Kidney (tissue), 13 donors: ENCODE measurements at regions not wholly inside any gene's neighbourhood (a gene's known extent, or its start where the extent isn't known, plus 50 kb on each side); places are given as distances from the start of the nearest gene placed in this dataset.

Experiments used
- DNase-seq, 5 donors: peaks; one replicate each; pipeline ENCODE4 v3.0.0-alpha.2; 2013 to 2020
- FAIRE-seq: peaks from 2 replicates; lab custom pipeline; 2012; peaks lifted over from hg19 to GRCh38; lab: Jason Lieb, UNC
- H3K27ac ChIP-seq, 2 donors: one replicate each; pipeline ENCODE4 v1.7.0; 2013; ENCODE audit warnings: low read depth in 2 of 2, low read length in 2 of 2, inconsistent platforms in 1 of 2
- H3K27me3 ChIP-seq: one replicate; pipeline ENCODE4 v1.7.1; 2013; ENCODE audit warnings: low read length, inconsistent platforms; ENCODE audit not compliant: control insufficient read depth, insufficient read depth
- H3K36me3 ChIP-seq, 3 donors: one replicate each; pipeline versions ENCODE4 v1.7.0 to v1.7.1; 2013; ENCODE audit warnings: low read length in 3 of 3, control low read depth in 1 of 3, inconsistent platforms in 1 of 3; ENCODE audit not compliant: insufficient read depth in 3 of 3, control insufficient read depth in 2 of 3
- H3K4me1 ChIP-seq, 3 donors: one replicate each; pipeline versions ENCODE4 v1.7.0 to v1.7.1; 2013; ENCODE audit warnings: low read length in 3 of 3, inconsistent platforms in 1 of 3, low read depth in 1 of 3; ENCODE audit not compliant: control insufficient read depth in 2 of 3, insufficient read depth in 2 of 3
- H3K4me3 ChIP-seq, 3 donors: one replicate each; pipeline versions ENCODE4 v1.7.0 to v1.8.1; 2013; ENCODE audit warnings: low read length in 3 of 3, control low read depth in 1 of 3, inconsistent platforms in 1 of 3
- H3K9ac ChIP-seq, 3 donors: one replicate each; pipeline versions ENCODE4 v1.7.0 to v1.7.1; 2013; ENCODE audit warnings: low read length in 3 of 3, control low read depth in 1 of 3, inconsistent platforms in 1 of 3
- H3K9me3 ChIP-seq, 3 donors: one replicate each; pipeline versions ENCODE4 v1.7.0 to v1.7.1; 2013; ENCODE audit warnings: low read length in 3 of 3, control low read depth in 1 of 3, inconsistent platforms in 1 of 3; ENCODE audit not compliant: control insufficient read depth in 2 of 3, insufficient read depth in 1 of 3
- CTCF ChIP-seq: IDR thresholded peaks from 3 replicates; pipeline ENCODE4 v1.5.1; 2012; ENCODE audit warnings: mild to moderate bottlenecking, moderate library complexity, borderline replicate concordance; ENCODE audit not compliant: insufficient read depth; ENCODE audit errors: extremely low read depth
- intact Hi-C: fragments of 100-400 bp; cut with DNase I; formaldehyde crosslinking; loops from one replicate; pipeline ENCODE4 v1.11.1; 2022
- donor health status: control.
- donor health status: control.
- donor health status: control.
- donor health status: control.
- donor health status: control.
- donor health status: DM: yes; HTN: yes; CAD: no.
- donor health status: Normal renal cell carcinoma (clear cell type).

GRCh38 chr6:156219973-156220372, 557.2 kb upstream of the ARID1B start:
- FAIRE-seq (no peak), DNase-seq (no peak)
- Histone ChIP-seq H3K36me3 (no peaks in the 10 kb centered on the region), H3K27ac (no peak overlapping the region), H3K4me1 (no peaks in the 10 kb centered on the region), H3K9me3 (no peaks in the 10 kb centered on the region), H3K9ac (no peak overlapping the region), H3K4me3 (no peak overlapping the region), H3K27me3 (no peaks in the 10 kb centered on the region)
- intact Hi-C loops: no loop called here
- TF ChIP-seq CTCF: no peak

GRCh38 chr6:156205678-156206077, 571.5 kb upstream of the ARID1B start:
- H3K4me1 ChIP-seq: no peaks in the 10 kb centered on the region
- no peak for DNase-seq
- no peak for TF ChIP-seq CTCF

GRCh38 chr6:156199182-156199581, 578.0 kb upstream of the ARID1B start:
- intact Hi-C loops: no loop called here

More at GRCh38 chr6:156205678-156206077, 571.5 kb upstream of the ARID1B start:
- H3K4me3 ChIP-seq: no peak overlapping the region
- H3K27me3 ChIP-seq: no peaks in the 10 kb centered on the region
- H3K36me3 ChIP-seq: no peaks in the 10 kb centered on the region
- FAIRE-seq: peak; percentile 77
- no peak overlapping the region for H3K27ac ChIP-seq
- H3K9me3 ChIP-seq: peaks cover 0 to 7% (median 0%) of the 10 kb centered on the region in 3 donors
- intact Hi-C loops: no loop called here
- H3K9ac ChIP-seq: no peak overlapping the region

More at GRCh38 chr6:156199182-156199581, 578.0 kb upstream of the ARID1B start:
- Histone ChIP-seq H3K4me1 (no peaks in the 10 kb centered on the region), H3K27me3 (no peaks in the 10 kb centered on the region), H3K36me3 (no peaks in the 10 kb centered on the region), H3K9ac (no peak overlapping the region), H3K9me3 (no peaks in the 10 kb centered on the region), H3K27ac (no peak overlapping the region), H3K4me3 (no peak overlapping the region)
- FAIRE-seq (no peak), DNase-seq (no peak)
- TF ChIP-seq CTCF: no peak
